ENCODE measurements at regions not wholly inside any gene's neighbourhood (a gene's known extent, or its start where the extent isn't known, plus 50 kb on each side); places are given as distances from the start of the nearest gene placed in this dataset.

GRCh38 chr7:113454597-113455169, 336.3 kb upstream of the SMIM30 start:
- Histone ChIP-seq H3K4me3 (no peak overlapping the region), H3K4me2 (no peak overlapping the region), H3K4me1 (no peaks in the 10 kb centered on the region), H3K9me3 (no peaks in the 10 kb centered on the region), H3K27ac (no peak overlapping the region)
- POLR2A ChIA-PET = no interaction called here
- DNase-seq (ENCODE audit: low read depth in 1 of 2, low spot score in 1 of 2) (no peak), FAIRE-seq (no peak), ATAC-seq (no peak)
- TF ChIP-seq HES2 (IDR thresholded peaks at IDR 0.05) = no peak
- WGBS (ENCODE audit: missing lambda C conversion rate) = 16% methylated on average over 3 of the region's 3 CpGs
- CTCF ChIA-PET = no interaction called here

- DNase-seq (ENCODE audit: low read depth in 1 of 2, low spot score in 1 of 2) (no peak), FAIRE-seq (no peak), ATAC-seq (no peak)
- Histone ChIP-seq H3K27ac (no peak overlapping the region), H3K4me1 (no peaks in the 10 kb centered on the region), H3K9me3 (no peaks in the 10 kb centered on the region), H3K4me2 (no peak overlapping the region), H3K4me3 (no peak overlapping the region)
- ChIA-PET CTCF (no interaction called here), POLR2A (no interaction called here)
- TF ChIP-seq CHD4 (IDR thresholded peaks at IDR 0.05; ENCODE audit: borderline replicate concordance) = no peak
- TF ChIP-seq SMC3 (IDR thresholded peaks at IDR 0.05) = no peak
- TF ChIP-seq GATA3 (IDR thresholded peaks at IDR 0.05; ENCODE audit: borderline replicate concordance) = no peak
- TF ChIP-seq CTCF (IDR thresholded peaks at IDR 0.05) = no peak
- TF ChIP-seq E2F6 (IDR thresholded peaks at IDR 0.05; ENCODE audit: borderline replicate concordance, low read depth) = no peak
- no peak for TF ChIP-seq RFX5 (IDR thresholded peaks at IDR 0.05)
- TF ChIP-seq HOXB5 (CRISPR knock-in tag; IDR thresholded peaks at IDR 0.05) = no peak
- TF ChIP-seq FOSB (CRISPR knock-in tag; IDR thresholded peaks at IDR 0.05) = no peak
- no peak for TF ChIP-seq CHD2 (IDR thresholded peaks at IDR 0.05; ENCODE audit: low read length, partially characterized antibody)
- no peak for TF ChIP-seq NR3C1 (IDR thresholded peaks at IDR 0.05)
- TF ChIP-seq EHF (CRISPR knock-in tag; IDR thresholded peaks at IDR 0.05) = no peak
- TF ChIP-seq KDM1A (IDR thresholded peaks at IDR 0.05; ENCODE audit: low read depth) = no peak
- TF ChIP-seq ATOH8 (CRISPR knock-in tag; IDR thresholded peaks at IDR 0.05; ENCODE audit: low read depth) = no peak
- no peak for TF ChIP-seq HDAC2 (IDR thresholded peaks at IDR 0.05)
- TF ChIP-seq RAD21 (conservative IDR thresholded peaks at IDR 0.05 in 1 of 2, IDR thresholded peaks at IDR 0.05 in 1 of 2) = no peak
- no peak for TF ChIP-seq HMGXB4 (CRISPR knock-in tag; IDR thresholded peaks at IDR 0.05; ENCODE audit: borderline replicate concordance)
- no peak for TF ChIP-seq PBX3 (IDR thresholded peaks at IDR 0.05)
- 2% methylated on average over 4 of the region's 4 CpGs for WGBS (ENCODE audit: missing lambda C conversion rate)
Observed at GRCh38 chr7:113452245-113452644, 333.9 kb upstream of the SMIM30 start.

Data from A549 (cell line).